ENCODE measurements at regions not wholly inside any gene's neighbourhood (a gene's known extent, or its start where the extent isn't known, plus 50 kb on each side); places are given as distances from the start of the nearest gene placed in this dataset.

DNA sequence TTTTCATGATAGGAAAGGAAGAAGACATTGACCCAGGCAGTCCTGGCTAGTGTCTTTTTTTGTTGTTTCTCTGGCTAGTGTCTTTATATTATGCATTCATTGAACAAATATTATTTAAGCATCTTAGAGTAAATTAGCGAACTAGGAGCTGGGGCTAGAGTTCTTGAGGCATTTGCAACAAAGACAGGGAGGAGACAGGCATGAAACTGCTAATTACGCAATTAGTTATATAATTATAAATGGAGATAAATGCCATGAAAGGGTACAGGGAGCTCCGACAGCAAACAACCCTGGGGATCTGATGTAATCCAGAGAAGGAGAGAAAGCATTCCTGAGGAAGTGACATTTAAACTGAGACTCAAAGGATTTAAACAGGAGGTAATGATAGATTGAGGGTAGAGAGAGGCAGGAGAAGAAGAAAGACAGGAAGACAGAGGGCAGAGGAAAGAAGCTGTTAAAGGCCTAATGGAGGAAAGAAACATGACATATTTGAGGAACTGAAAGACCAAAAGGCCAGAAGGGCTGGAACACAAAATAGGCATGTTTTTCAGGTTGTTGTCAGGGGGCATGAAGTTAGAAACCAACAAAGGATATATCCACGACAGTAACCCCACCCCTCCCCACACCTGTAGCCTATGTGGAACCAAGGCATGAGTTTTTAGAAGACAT is 99.5 kb upstream of the GJB5 start:
- H3F3A ChIP-seq (ENCODE audit: insufficient read depth, low read depth), result no peaks in the 10 kb centered on the region
- CTCF ChIA-PET, result no interaction called here
- no peaks in the 10 kb centered on the region for H3K4me1 ChIP-seq (replicated peaks; ENCODE audit: insufficient read depth)
- H3K4me3 ChIP-seq, result no peak overlapping the region
- DNase-seq, result no peak
- H3K9me3 ChIP-seq (ENCODE audit: insufficient read depth, low read depth), result no peaks in the 10 kb centered on the region
- no peaks in the 10 kb centered on the region for H4K20me1 ChIP-seq (ENCODE audit: insufficient read depth)
- intact Hi-C loops (cut with micrococcal nuclease; ENCODE audit: unreplicated experiment), result no loop called here
- TF ChIP-seq, protein P1, sequence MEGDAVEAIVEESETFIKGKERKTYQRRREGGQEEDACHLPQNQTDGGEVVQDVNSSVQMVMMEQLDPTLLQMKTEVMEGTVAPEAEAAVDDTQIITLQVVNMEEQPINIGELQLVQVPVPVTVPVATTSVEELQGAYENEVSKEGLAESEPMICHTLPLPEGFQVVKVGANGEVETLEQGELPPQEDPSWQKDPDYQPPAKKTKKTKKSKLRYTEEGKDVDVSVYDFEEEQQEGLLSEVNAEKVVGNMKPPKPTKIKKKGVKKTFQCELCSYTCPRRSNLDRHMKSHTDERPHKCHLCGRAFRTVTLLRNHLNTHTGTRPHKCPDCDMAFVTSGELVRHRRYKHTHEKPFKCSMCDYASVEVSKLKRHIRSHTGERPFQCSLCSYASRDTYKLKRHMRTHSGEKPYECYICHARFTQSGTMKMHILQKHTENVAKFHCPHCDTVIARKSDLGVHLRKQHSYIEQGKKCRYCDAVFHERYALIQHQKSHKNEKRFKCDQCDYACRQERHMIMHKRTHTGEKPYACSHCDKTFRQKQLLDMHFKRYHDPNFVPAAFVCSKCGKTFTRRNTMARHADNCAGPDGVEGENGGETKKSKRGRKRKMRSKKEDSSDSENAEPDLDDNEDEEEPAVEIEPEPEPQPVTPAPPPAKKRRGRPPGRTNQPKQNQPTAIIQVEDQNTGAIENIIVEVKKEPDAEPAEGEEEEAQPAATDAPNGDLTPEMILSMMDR (conservative IDR thresholded peaks at IDR 0.05), result no peak
- no peak for TF ChIP-seq EZH2 (IDR thresholded peaks at IDR 0.05; ENCODE audit: low read depth)
- no peaks in the 10 kb centered on the region for H3K36me3 ChIP-seq (ENCODE audit: low read depth)
- no peak overlapping the region for H3K27ac ChIP-seq
- H2AFZ ChIP-seq, result no peak overlapping the region
- no TSS peak for BruUV-seq (replicated peaks)
- H3K9me2 ChIP-seq (ENCODE audit: insufficient read depth), result no peaks in the 10 kb centered on the region
- POLR2A ChIA-PET (ENCODE audit: unreplicated experiment), result no interaction called here
- H3K4me2 ChIP-seq, result no peak overlapping the region
- H3K27me3 ChIP-seq (ENCODE audit: insufficient read depth, low read depth), result peaks cover 84% of the 10 kb centered on the region
- no peaks in the 10 kb centered on the region for H3K79me2 ChIP-seq (ENCODE audit: low read depth)

- Histone ChIP-seq H3K79me2 (ENCODE audit: low read depth) (no peaks in the 10 kb centered on the region), H3F3A (ENCODE audit: insufficient read depth, low read depth) (no peaks in the 10 kb centered on the region), H2AFZ (no peak overlapping the region), H3K27me3 (ENCODE audit: insufficient read depth, low read depth) (peaks cover 83% of the 10 kb centered on the region), H3K4me2 (no peak overlapping the region), H3K36me3 (ENCODE audit: low read depth) (no peaks in the 10 kb centered on the region), H3K27ac (no peak overlapping the region), H3K4me3 (no peak overlapping the region), H3K9me3 (ENCODE audit: insufficient read depth, low read depth) (no peaks in the 10 kb centered on the region), H4K20me1 (ENCODE audit: insufficient read depth) (no peaks in the 10 kb centered on the region), H3K9me2 (ENCODE audit: insufficient read depth) (no peaks in the 10 kb centered on the region), H3K4me1 (replicated peaks; ENCODE audit: insufficient read depth) (no peaks in the 10 kb centered on the region)
- ChIA-PET CTCF (no interaction called here), POLR2A (ENCODE audit: unreplicated experiment) (no interaction called here)
- BruUV-seq (replicated peaks), result no TSS peak
- intact Hi-C loops (cut with micrococcal nuclease; ENCODE audit: unreplicated experiment), result no loop called here
- TF ChIP-seq EZH2 (IDR thresholded peaks at IDR 0.05; ENCODE audit: low read depth), result no peak
- DNase-seq, result no peak
These were observed 99.0 kb upstream of the GJB5 start for GRCh38 chr1:34655875-34656240.

DNA sequence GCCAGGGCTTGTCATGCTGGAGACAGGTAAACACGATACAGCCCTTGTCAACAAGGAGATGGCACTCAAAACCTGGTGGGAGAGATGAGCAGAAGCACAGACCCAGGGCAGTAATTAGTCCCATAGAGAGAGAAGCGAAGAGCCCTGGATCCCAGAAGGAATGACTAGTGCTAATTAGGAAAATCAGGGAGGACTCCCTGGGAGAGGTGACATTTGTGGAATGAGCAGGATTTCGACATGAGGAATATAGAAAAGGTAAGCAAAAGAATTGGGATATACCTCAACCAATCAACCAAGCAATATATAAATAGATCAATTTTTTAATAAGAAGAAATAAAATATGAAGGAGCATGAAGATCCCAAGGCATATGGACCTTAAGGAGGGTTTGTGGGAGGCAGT is 98.5 kb upstream of the GJB5 start:
- CTCF ChIA-PET, result no interaction called here
- no peaks in the 10 kb centered on the region for H3K9me2 ChIP-seq (ENCODE audit: insufficient read depth)
- DNase-seq, result no peak
- no peaks in the 10 kb centered on the region for H3K4me1 ChIP-seq (replicated peaks; ENCODE audit: insufficient read depth)
- no peak overlapping the region for H2AFZ ChIP-seq
- no peak overlapping the region for H3K27ac ChIP-seq
- intact Hi-C loops (cut with micrococcal nuclease; ENCODE audit: unreplicated experiment), result no loop called here
- no peak overlapping the region for H3K4me2 ChIP-seq
- H3K79me2 ChIP-seq (ENCODE audit: low read depth), result no peaks in the 10 kb centered on the region
- no TSS peak for BruUV-seq (replicated peaks)
- POLR2A ChIA-PET (ENCODE audit: unreplicated experiment), result no interaction called here
- H3K36me3 ChIP-seq (ENCODE audit: low read depth), result no peaks in the 10 kb centered on the region
- no peaks in the 10 kb centered on the region for H3F3A ChIP-seq (ENCODE audit: insufficient read depth, low read depth)
- H3K9me3 ChIP-seq (ENCODE audit: insufficient read depth, low read depth), result no peaks in the 10 kb centered on the region
- H4K20me1 ChIP-seq (ENCODE audit: insufficient read depth), result no peaks in the 10 kb centered on the region
- TF ChIP-seq, protein P1 (conservative IDR thresholded peaks at IDR 0.05), result no peak
- no peak for TF ChIP-seq EZH2 (IDR thresholded peaks at IDR 0.05; ENCODE audit: low read depth)
- H3K27me3 ChIP-seq (ENCODE audit: insufficient read depth, low read depth), result peaks cover 84% of the 10 kb centered on the region
- no peak overlapping the region for H3K4me3 ChIP-seq

DNA sequence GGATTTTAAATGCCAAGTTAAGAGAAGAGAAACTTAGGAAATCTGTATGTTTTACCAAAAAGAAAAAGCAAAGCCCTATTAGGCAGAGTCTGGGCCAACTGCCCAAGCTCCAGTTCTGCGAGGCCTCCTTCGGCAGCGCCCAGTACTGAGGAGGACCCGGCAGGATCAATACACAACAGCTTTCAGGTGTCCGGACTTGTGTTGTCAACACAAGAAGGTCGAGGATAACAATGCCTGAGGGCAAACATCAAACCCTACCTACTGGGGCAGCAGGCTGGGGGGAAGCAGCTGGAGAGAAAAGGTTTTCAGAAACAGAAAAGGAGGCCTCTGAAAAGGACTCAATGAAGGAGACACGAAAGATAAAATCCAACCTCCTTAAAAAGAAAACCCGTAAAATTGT is 98.1 kb upstream of the GJB5 start:
- no peak overlapping the region for H3K4me2 ChIP-seq
- no peak overlapping the region for H3K4me3 ChIP-seq
- no peaks in the 10 kb centered on the region for H4K20me1 ChIP-seq (ENCODE audit: insufficient read depth)
- H2AFZ ChIP-seq, result no peak overlapping the region
- no peaks in the 10 kb centered on the region for H3K9me3 ChIP-seq (ENCODE audit: insufficient read depth, low read depth)
- no peaks in the 10 kb centered on the region for H3F3A ChIP-seq (ENCODE audit: insufficient read depth, low read depth)
- no peaks in the 10 kb centered on the region for H3K4me1 ChIP-seq (replicated peaks; ENCODE audit: insufficient read depth)
- no peaks in the 10 kb centered on the region for H3K36me3 ChIP-seq (ENCODE audit: low read depth)
- CTCF ChIA-PET, result no interaction called here
- DNase-seq, result no peak
- TF ChIP-seq EZH2 (IDR thresholded peaks at IDR 0.05; ENCODE audit: low read depth), result no peak
- TF ChIP-seq, protein P1 (conservative IDR thresholded peaks at IDR 0.05), result no peak
- no peaks in the 10 kb centered on the region for H3K9me2 ChIP-seq (ENCODE audit: insufficient read depth)
- H3K27ac ChIP-seq, result no peak overlapping the region
- H3K79me2 ChIP-seq (ENCODE audit: low read depth), result no peaks in the 10 kb centered on the region
- intact Hi-C loops (cut with micrococcal nuclease; ENCODE audit: unreplicated experiment), result no loop called here
- no TSS peak for BruUV-seq (replicated peaks)
- POLR2A ChIA-PET (ENCODE audit: unreplicated experiment), result no interaction called here
- peaks cover 81% of the 10 kb centered on the region for H3K27me3 ChIP-seq (ENCODE audit: insufficient read depth, low read depth)

Data from PC-9 (cell line).